Activated naive CD8-positive, alpha-beta T cell treated with anti-CD3 and anti-CD28 coated beads, Interleukin-2, amount 10 ng/mL, durations not matched to agents 7 days and 5 days (primary cell): ENCODE measurements at regions not wholly inside any gene's neighbourhood (a gene's known extent, or its start where the extent isn't known, plus 50 kb on each side); places are given as distances from the start of the nearest gene placed in this dataset.

Source experiments
- ATAC-seq: fragments of 150-1000 bp; cut with Tn5 transposase; one replicate; pipeline ENCODE4 v1.10.0; 2021; ENCODE audit warnings: low read depth, moderate library complexity
- POLR2A ChIA-PET: fragments of 350-600 bp; sonication (Branson Sonifier 250); formaldehyde crosslinking; loops from one replicate; lab custom pipeline; 2021; ENCODE audit warnings: antibody characterized with exemption; lab: Charles Lee
- DNase-seq: peaks from one replicate; pipeline ENCODE4 v3.0.0; 2021
- H3K27ac Mint-ChIP-seq: one replicate; pipeline ENCODE4 v1.8.0; 2022; ENCODE audit warnings: mild to moderate bottlenecking, mixed read lengths
- H3K27me3 Mint-ChIP-seq: one replicate; pipeline ENCODE4 v1.8.0; 2022; ENCODE audit warnings: mild to moderate bottlenecking, moderate library complexity, mixed read lengths
- H3K36me3 Mint-ChIP-seq: one replicate; pipeline ENCODE4 v1.8.0; 2021; ENCODE audit warnings: mild to moderate bottlenecking, mixed read lengths
- H3K4me1 Mint-ChIP-seq: one replicate; pipeline ENCODE4 v1.8.0; 2021; ENCODE audit warnings: mixed read lengths
- H3K4me3 Mint-ChIP-seq: one replicate; pipeline ENCODE4 v1.8.0; 2022; ENCODE audit warnings: mild to moderate bottlenecking, moderate library complexity, mixed read lengths
- H3K9me3 Mint-ChIP-seq: one replicate; pipeline ENCODE4 v1.8.0; 2021; ENCODE audit warnings: mixed read lengths

GRCh38 chr2:128817813-128818212 lies 499.1 kb upstream of the HS6ST1 start:
- H3K27ac Mint-ChIP-seq: no peak overlapping the region
- no peaks in the 10 kb centered on the region for H3K4me1 Mint-ChIP-seq
- H3K9me3 Mint-ChIP-seq: no peaks in the 10 kb centered on the region
- no peak for ATAC-seq
- no peaks in the 10 kb centered on the region for H3K27me3 Mint-ChIP-seq
- no peak for DNase-seq
- no peak overlapping the region for H3K4me3 Mint-ChIP-seq
- POLR2A ChIA-PET: no interaction called here
- no peaks in the 10 kb centered on the region for H3K36me3 Mint-ChIP-seq

- Mint-ChIP-seq H3K27ac (no peak overlapping the region), H3K9me3 (no peaks in the 10 kb centered on the region), H3K4me1 (no peaks in the 10 kb centered on the region), H3K4me3 (no peak overlapping the region), H3K36me3 (no peaks in the 10 kb centered on the region), H3K27me3 (no peaks in the 10 kb centered on the region)
- ATAC-seq (no peak), DNase-seq (no peak)
- POLR2A ChIA-PET: no interaction called here
Observed at GRCh38 chr2:128818248-128818647, 499.6 kb upstream of the HS6ST1 start.

DNA sequence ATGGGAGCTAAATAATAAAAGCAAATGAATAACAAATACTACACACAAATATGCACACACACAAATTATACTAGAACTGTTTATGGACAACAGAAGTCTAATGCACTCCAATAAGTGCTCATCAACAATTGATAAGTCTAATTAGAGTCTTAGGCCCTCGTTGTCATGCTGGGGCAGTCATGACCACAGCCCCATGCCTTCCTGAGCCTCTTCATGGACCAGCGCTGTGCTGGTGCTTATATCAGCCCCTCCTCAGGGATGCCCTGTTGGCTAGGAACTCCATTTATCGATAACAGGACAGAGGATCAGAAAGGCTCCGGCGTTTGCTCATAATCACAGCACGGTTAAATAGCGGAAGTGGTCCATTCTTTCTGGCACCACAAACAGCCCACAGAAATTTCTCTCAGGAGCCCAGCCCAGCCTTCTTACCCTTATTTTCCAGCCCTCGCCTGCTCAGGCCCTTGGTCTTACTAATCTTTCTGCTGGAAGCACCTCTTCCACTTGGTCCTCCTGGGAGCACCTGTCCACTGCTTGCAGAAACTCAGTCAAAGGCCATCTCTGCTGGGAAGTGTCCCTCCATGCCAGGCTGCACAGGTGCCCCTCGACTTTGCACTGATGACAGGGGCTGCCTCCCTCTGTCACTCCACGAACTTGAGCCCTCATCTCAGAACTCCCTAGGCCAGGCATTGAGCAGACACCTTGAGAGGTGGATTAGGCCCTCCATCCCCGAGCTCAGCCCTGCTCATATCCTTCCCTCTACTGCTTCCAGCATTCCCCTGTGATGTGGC lies 500.2 kb upstream of the HS6ST1 start:
- DNase-seq (no peak), ATAC-seq (no peak)
- no peak overlapping the region for H3K4me3 Mint-ChIP-seq
- H3K4me1 Mint-ChIP-seq: no peaks in the 10 kb centered on the region
- H3K27me3 Mint-ChIP-seq: no peaks in the 10 kb centered on the region
- no peak overlapping the region for H3K27ac Mint-ChIP-seq
- POLR2A ChIA-PET: no interaction called here
- H3K9me3 Mint-ChIP-seq: no peaks in the 10 kb centered on the region
- H3K36me3 Mint-ChIP-seq: no peaks in the 10 kb centered on the region

- Mint-ChIP-seq H3K4me1 (no peaks in the 10 kb centered on the region), H3K36me3 (no peaks in the 10 kb centered on the region), H3K27me3 (no peaks in the 10 kb centered on the region), H3K27ac (no peak overlapping the region), H3K4me3 (no peak overlapping the region), H3K9me3 (no peaks in the 10 kb centered on the region)
- DNase-seq (no peak), ATAC-seq (no peak)
- POLR2A ChIA-PET: no interaction called here
Observed at GRCh38 chr2:128820452-128820851, 501.8 kb upstream of the HS6ST1 start.

DNA sequence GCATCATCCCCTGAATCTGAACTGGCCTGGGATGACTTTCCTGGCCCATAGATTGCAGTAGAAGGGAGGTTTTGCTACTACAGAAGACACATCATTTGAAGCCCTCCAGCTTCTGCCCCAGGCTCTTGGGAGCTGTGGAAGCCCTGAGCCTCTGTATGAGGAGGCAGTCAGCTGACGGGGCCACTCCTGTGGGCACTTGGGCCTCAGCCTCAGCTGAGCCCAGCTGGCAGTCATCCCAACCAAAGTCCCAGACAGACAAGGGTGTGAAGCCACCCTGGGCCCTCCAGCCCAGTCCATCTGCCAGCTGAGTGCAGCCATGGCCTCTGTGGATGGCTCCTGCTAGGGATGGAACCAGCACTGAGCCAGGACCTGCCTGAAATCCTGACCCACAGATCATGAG lies 502.3 kb upstream of the HS6ST1 start:
- Mint-ChIP-seq H3K4me1 (no peaks in the 10 kb centered on the region), H3K9me3 (no peaks in the 10 kb centered on the region), H3K27ac (no peak overlapping the region), H3K4me3 (no peak overlapping the region), H3K36me3 (no peaks in the 10 kb centered on the region), H3K27me3 (no peaks in the 10 kb centered on the region)
- ATAC-seq (no peak), DNase-seq (no peak)
- POLR2A ChIA-PET: no interaction called here

DNA sequence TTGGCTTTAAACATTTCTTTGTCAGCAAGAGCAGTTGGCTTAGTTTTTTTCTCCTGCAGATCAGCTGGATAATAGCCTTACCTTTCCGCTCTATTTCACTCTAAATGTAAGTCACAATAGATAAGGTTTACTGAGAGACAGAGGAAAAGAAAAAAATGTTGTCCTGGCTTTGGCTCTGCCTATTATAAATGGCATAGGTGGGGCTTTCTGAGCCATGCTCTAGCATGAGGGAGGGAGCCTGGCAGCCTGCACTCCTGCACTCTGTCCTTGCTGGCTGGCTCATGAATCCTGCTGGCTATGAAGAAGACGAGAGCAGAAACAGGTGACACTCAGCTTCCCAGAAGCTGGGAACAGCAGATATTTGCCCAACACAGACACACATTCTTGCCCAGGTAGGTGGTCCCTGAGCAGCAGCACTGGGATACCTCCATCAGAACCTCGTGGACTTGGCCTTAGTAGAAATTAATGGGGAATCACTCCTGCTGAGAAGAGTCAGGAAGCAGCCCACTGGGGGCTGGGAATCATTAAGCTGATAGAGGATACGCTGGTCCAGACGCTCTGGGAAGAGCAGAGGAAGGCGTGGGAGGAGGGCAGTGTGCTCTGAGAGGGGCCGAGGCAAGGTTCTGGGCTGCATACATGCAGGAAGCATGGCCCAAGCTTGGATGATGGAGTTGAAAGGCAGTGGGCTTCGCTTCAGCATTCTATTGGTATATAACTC lies 514.4 kb upstream of the HS6ST1 start:
- DNase-seq: no peak
- Mint-ChIP-seq H3K36me3 (no peaks in the 10 kb centered on the region), H3K4me3 (no peak overlapping the region), H3K27me3 (no peaks in the 10 kb centered on the region), H3K4me1 (no peaks in the 10 kb centered on the region), H3K9me3 (no peaks in the 10 kb centered on the region), H3K27ac (no peak overlapping the region)
- POLR2A ChIA-PET: no interaction called here
- no peak for ATAC-seq

- Mint-ChIP-seq H3K4me1 (no peaks in the 10 kb centered on the region), H3K9me3 (no peaks in the 10 kb centered on the region), H3K27me3 (no peaks in the 10 kb centered on the region), H3K27ac (no peak overlapping the region), H3K4me3 (no peak overlapping the region), H3K36me3 (no peaks in the 10 kb centered on the region)
- ATAC-seq (no peak), DNase-seq (no peak)
- POLR2A ChIA-PET: no interaction called here
Observed at GRCh38 chr2:128833664-128834027, 515.0 kb upstream of the HS6ST1 start.

GRCh38 chr2:128834207-128834879 lies 515.7 kb upstream of the HS6ST1 start:
- H3K9me3 Mint-ChIP-seq: no peaks in the 10 kb centered on the region
- H3K4me1 Mint-ChIP-seq: no peaks in the 10 kb centered on the region
- POLR2A ChIA-PET: no interaction called here
- H3K4me3 Mint-ChIP-seq: no peak overlapping the region
- H3K36me3 Mint-ChIP-seq: no peaks in the 10 kb centered on the region
- no peaks in the 10 kb centered on the region for H3K27me3 Mint-ChIP-seq
- DNase-seq: no peak
- H3K27ac Mint-ChIP-seq: no peak overlapping the region
- no peak for ATAC-seq

GRCh38 chr2:128834880-128835252 lies 516.2 kb upstream of the HS6ST1 start:
- no peak overlapping the region for H3K27ac Mint-ChIP-seq
- no peak for DNase-seq
- H3K36me3 Mint-ChIP-seq: no peaks in the 10 kb centered on the region
- H3K9me3 Mint-ChIP-seq: no peaks in the 10 kb centered on the region
- POLR2A ChIA-PET: no interaction called here
- ATAC-seq: no peak
- no peak overlapping the region for H3K4me3 Mint-ChIP-seq
- no peaks in the 10 kb centered on the region for H3K4me1 Mint-ChIP-seq
- no peaks in the 10 kb centered on the region for H3K27me3 Mint-ChIP-seq

DNA sequence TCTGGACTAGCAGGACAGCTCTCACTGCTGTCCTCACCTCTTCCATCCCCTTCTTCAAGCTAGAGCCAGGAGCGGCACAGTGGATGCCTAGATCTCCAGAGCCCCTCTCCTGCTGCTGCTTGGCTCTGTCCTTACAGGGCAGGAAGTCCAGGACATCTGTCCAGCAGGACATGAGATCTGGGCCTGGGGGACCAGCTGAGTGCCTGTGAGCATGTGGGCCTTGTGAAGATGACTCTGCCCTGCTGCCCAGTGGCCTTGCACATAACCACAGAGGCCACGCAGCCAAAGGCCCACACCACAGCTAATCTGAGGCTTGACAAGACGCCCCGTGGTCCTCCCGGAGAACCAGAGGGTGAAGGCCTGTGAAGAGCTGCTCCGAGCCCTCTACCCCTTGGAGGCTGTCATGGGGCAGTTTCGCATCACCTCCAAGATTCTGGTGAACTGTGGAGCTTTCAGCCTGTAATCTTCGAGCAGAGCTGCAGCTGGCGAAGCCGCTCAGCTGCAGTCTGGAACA lies 516.7 kb upstream of the HS6ST1 start:
- H3K27ac Mint-ChIP-seq: no peak overlapping the region
- no peaks in the 10 kb centered on the region for H3K4me1 Mint-ChIP-seq
- H3K9me3 Mint-ChIP-seq: peaks cover 1% of the 10 kb centered on the region
- no peaks in the 10 kb centered on the region for H3K36me3 Mint-ChIP-seq
- no peak for ATAC-seq
- DNase-seq: no peak
- POLR2A ChIA-PET: no interaction called here
- no peak overlapping the region for H3K4me3 Mint-ChIP-seq
- H3K27me3 Mint-ChIP-seq: no peaks in the 10 kb centered on the region

GRCh38 chr2:128835974-128836373 lies 517.3 kb upstream of the HS6ST1 start:
- H3K27ac Mint-ChIP-seq: no peak overlapping the region
- no peaks in the 10 kb centered on the region for H3K4me1 Mint-ChIP-seq
- no peak overlapping the region for H3K4me3 Mint-ChIP-seq
- peaks cover 3% of the 10 kb centered on the region for H3K9me3 Mint-ChIP-seq
- no peak for ATAC-seq
- DNase-seq: no peak
- POLR2A ChIA-PET: no interaction called here
- no peaks in the 10 kb centered on the region for H3K27me3 Mint-ChIP-seq
- H3K36me3 Mint-ChIP-seq: no peaks in the 10 kb centered on the region

GRCh38 chr2:128836559-128837100 lies 518.0 kb upstream of the HS6ST1 start:
- Mint-ChIP-seq H3K36me3 (no peaks in the 10 kb centered on the region), H3K9me3 (peaks cover 3% of the 10 kb centered on the region), H3K27me3 (no peaks in the 10 kb centered on the region), H3K4me3 (no peak overlapping the region), H3K4me1 (no peaks in the 10 kb centered on the region), H3K27ac (no peak overlapping the region)
- ATAC-seq (no peak), DNase-seq (no peak)
- POLR2A ChIA-PET: no interaction called here

- no peak for DNase-seq
- Mint-ChIP-seq H3K4me3 (no peak overlapping the region), H3K27me3 (no peaks in the 10 kb centered on the region), H3K4me1 (no peaks in the 10 kb centered on the region), H3K36me3 (no peaks in the 10 kb centered on the region), H3K27ac (no peak overlapping the region), H3K9me3 (peaks cover 3% of the 10 kb centered on the region)
- POLR2A ChIA-PET: no interaction called here
- ATAC-seq: no peak
Observed at GRCh38 chr2:128838244-128838643, 519.6 kb upstream of the HS6ST1 start.
